C4-2B (cell line): ENCODE measurements at regions not wholly inside any gene's neighbourhood (a gene's known extent, or its start where the extent isn't known, plus 50 kb on each side); places are given as distances from the start of the nearest gene placed in this dataset.

Experiments
- H3K27ac ChIP-seq: fragments of 450-650 bp; 2 replicates; pipeline ENCODE4 v1.5.1; 2017
- ZFX ChIP-seq: fragments of 450-650 bp; IDR thresholded peaks from 2 replicates; pipeline ENCODE4 v1.6.1; 2017
- TF ChIP-seq, protein P1 (sequence below): fragments of 450-650 bp; conservative IDR thresholded peaks from 2 replicates; pipeline ENCODE4 v1.5.1; 2017; ENCODE audit warnings: mild to moderate bottlenecking

DNA sequence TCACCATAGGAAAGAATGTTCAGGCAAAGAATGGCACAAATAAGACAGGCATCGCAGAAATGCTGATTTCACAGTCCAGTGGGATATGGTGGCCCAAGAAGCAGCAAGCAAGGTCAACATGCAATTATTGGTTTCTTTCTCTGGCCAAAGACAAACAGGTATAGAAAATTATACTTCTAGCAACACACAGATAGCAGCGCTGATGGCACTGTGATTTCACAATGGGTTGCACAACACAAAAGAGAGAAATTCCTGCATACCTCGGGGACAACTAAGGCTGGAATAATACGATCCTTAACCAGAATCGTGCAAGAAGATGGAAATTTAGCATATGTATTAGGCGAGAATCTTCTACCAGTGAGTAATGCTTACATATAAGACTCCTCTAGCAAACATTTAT, 76.3 kb upstream of the NR2F2 start:
- H3K27ac ChIP-seq, result no peak overlapping the region
- TF ChIP-seq, protein P1, sequence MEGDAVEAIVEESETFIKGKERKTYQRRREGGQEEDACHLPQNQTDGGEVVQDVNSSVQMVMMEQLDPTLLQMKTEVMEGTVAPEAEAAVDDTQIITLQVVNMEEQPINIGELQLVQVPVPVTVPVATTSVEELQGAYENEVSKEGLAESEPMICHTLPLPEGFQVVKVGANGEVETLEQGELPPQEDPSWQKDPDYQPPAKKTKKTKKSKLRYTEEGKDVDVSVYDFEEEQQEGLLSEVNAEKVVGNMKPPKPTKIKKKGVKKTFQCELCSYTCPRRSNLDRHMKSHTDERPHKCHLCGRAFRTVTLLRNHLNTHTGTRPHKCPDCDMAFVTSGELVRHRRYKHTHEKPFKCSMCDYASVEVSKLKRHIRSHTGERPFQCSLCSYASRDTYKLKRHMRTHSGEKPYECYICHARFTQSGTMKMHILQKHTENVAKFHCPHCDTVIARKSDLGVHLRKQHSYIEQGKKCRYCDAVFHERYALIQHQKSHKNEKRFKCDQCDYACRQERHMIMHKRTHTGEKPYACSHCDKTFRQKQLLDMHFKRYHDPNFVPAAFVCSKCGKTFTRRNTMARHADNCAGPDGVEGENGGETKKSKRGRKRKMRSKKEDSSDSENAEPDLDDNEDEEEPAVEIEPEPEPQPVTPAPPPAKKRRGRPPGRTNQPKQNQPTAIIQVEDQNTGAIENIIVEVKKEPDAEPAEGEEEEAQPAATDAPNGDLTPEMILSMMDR, result no peak
- TF ChIP-seq ZFX, result no peak

DNA sequence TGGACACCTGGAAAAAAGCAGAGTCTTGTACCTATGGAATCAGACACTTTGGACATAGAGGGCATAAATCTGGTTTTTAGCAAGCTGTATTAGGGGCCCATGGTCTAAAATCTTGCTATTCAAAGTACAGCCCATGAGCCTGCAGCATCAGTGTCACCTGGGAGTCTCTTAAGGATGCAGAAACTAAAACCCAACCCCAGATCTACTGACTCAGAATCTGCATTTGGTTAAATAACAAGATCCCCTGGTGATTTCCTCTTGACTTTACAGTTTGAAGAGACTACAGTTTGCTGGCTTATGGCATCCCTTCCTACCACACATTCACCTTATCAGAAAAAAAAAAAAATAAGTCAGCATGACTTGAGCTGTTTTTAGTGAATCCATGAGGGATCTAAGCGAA, 74.9 kb upstream of the NR2F2 start:
- TF ChIP-seq, protein P1, result no peak
- no peak for TF ChIP-seq ZFX
- no peak overlapping the region for H3K27ac ChIP-seq

- H3K27ac ChIP-seq, result no peak overlapping the region
- TF ChIP-seq, protein P1, result no peak
- no peak for TF ChIP-seq ZFX
These were observed 68.9 kb upstream of the NR2F2 start for GRCh38 chr15:96261575-96262034.

- H3K27ac ChIP-seq, result no peak overlapping the region
- no peak for TF ChIP-seq ZFX
- TF ChIP-seq, protein P1, result no peak
These were observed 68.4 kb upstream of the NR2F2 start for GRCh38 chr15:96262097-96262496.

DNA sequence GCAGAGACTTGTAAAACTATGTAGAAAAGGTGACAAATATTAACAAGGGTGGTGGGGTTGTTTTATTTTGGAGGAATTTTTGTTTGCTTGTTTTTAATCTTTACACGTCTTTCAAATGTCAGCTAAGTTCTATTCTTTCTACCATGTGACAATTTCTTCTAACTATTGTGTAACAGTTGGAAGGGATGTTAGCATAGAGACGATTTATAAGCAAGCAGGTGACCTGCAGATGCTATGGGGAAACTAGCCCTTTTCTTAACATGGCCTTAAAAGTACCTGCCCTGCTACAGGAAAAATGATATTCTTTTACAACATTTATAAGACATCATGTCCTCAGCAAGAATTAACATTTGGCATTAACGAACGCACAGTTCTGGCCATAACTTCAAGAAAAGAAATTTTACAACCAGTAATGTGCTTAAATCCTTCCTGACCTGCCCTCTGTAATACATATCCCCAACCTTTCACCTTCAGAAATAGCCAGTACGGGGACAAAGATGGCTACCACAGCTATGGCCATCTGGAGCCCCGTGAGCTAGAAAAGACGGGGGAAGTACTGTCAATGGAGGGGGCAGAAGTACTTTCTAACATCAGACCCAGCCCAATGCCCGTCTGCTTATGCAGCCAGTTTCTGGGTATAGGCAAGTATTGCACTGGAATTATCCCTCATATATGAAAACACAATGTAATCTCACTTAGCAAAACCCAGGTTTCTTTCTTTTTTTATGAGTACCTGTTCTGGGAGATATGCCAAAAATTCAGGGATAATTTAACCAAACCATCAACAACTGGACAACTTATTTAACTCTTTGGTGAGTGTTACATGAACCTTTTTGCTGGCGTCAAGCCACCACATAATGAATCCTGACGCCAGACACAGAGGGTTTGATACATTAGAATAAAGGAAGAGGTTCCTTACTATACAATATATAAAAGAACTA, 67.7 kb upstream of the NR2F2 start:
- no peak overlapping the region for H3K27ac ChIP-seq
- TF ChIP-seq ZFX, result no peak

DNA sequence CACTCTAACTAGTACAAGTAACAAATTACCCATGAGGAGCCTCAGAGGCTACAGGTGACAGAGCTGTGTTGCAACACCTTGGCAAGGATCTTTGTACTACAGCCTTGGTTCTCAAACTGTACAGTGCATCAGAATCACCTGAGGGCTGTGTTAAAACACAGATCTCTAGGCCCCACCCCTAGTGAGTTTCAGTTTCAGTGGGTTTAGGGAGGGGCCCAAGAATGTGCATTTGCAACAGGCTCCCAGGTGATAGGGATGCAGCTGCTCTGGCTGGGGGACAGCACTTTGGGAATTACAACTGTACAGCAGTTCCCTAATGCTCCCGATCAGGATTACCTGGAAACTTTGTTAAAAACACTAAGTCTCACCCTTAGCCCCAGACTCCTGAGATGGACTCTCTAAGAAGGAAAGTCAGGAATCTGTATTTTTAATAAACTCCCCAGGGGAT, 66.1 kb upstream of the NR2F2 start:
- no peak overlapping the region for H3K27ac ChIP-seq
- no peak for TF ChIP-seq ZFX
- TF ChIP-seq, protein P1, result no peak

- no peak overlapping the region for H3K27ac ChIP-seq
- TF ChIP-seq, protein P1, result no peak
- TF ChIP-seq ZFX, result no peak
These were observed 65.5 kb upstream of the NR2F2 start for GRCh38 chr15:96264801-96265515.
